ENCODE measurements at regions not wholly inside any gene's neighbourhood (a gene's known extent, or its start where the extent isn't known, plus 50 kb on each side); places are given as distances from the start of the nearest gene placed in this dataset.

GRCh38 chr21:29477941-29478340, 179.2 kb downstream of the BACH1 start:
- H3K27me3 ChIP-seq (replicated peaks; ENCODE audit: insufficient read depth) = no peaks in the 10 kb centered on the region
- H3K9ac ChIP-seq = no peak overlapping the region
- no peak for TF ChIP-seq EZH2phosphoT487 (IDR thresholded peaks at IDR 0.05; ENCODE audit: insufficient read depth, low read depth)
- no peak for TF ChIP-seq EZH2 (IDR thresholded peaks at IDR 0.05; ENCODE audit: insufficient read depth, poor library complexity, severe bottlenecking)
- H3K9me2 ChIP-seq (ENCODE audit: insufficient read depth) = no peaks in the 10 kb centered on the region
- H3K4me1 ChIP-seq (ENCODE audit: insufficient read depth) = peaks cover 34% of the 10 kb centered on the region
- in situ Hi-C loops (cut with MboI) = loop anchor here (25.0 kb wide), 1 partner anchor 359 kb away; no protein-coding TSS in a partner anchor
- H3K27ac ChIP-seq = no peak overlapping the region
- H4K20me1 ChIP-seq (ENCODE audit: insufficient read depth) = no peaks in the 10 kb centered on the region
- peaks cover 30% of the 10 kb centered on the region; the same call in 1 of the 2 replicates for H3F3A ChIP-seq (ENCODE audit: insufficient read depth)
- 0 out of 2 replicates have a peak overlapping the region, but pooled peaks have one; percentile 15 for H2AFZ ChIP-seq
- peak; percentile 77 for DNase-seq
- H3K9me3 ChIP-seq (ENCODE audit: low read depth) = no peaks in the 10 kb centered on the region
- no peak overlapping the region for H3K4me2 ChIP-seq (ENCODE audit: unreplicated experiment)
- H3K79me2 ChIP-seq (ENCODE audit: insufficient read depth) = no peaks in the 10 kb centered on the region
- WGBS, 2 experiments (ENCODE audit: low coverage in 1 of 2, low lambda C conversion rate in 2 of 2, missing lambda C conversion rate in 2 of 2) = 45 to 47% methylated on average over 5 of the region's 5 CpGs
- no peaks in the 10 kb centered on the region for H3K36me3 ChIP-seq (ENCODE audit: low read depth)
- no peak overlapping the region for H3K4me3 ChIP-seq

GRCh38 chr21:29481081-29481480, 182.4 kb downstream of the BACH1 start:
- H3K36me3 ChIP-seq (ENCODE audit: low read depth) = no peaks in the 10 kb centered on the region
- peaks cover 23% of the 10 kb centered on the region; the same call in 1 of the 2 replicates for H3F3A ChIP-seq (ENCODE audit: insufficient read depth)
- H3K9ac ChIP-seq = no peak overlapping the region
- no peaks in the 10 kb centered on the region for H3K9me3 ChIP-seq (ENCODE audit: low read depth)
- in situ Hi-C loops (cut with MboI) = loop anchor here (25.0 kb wide), 1 partner anchor 356 kb away; no protein-coding TSS in a partner anchor
- no peak overlapping the region for H2AFZ ChIP-seq
- no peaks in the 10 kb centered on the region for H4K20me1 ChIP-seq (ENCODE audit: insufficient read depth)
- TF ChIP-seq EZH2phosphoT487 (IDR thresholded peaks at IDR 0.05; ENCODE audit: insufficient read depth, low read depth) (no peak), EZH2 (IDR thresholded peaks at IDR 0.05; ENCODE audit: insufficient read depth, poor library complexity, severe bottlenecking) (no peak)
- DNase-seq = no peak
- no peak overlapping the region for H3K4me3 ChIP-seq
- H3K4me2 ChIP-seq (ENCODE audit: unreplicated experiment) = no peak overlapping the region
- no peak overlapping the region for H3K27ac ChIP-seq
- peaks cover 34% of the 10 kb centered on the region for H3K4me1 ChIP-seq (ENCODE audit: insufficient read depth)
- H3K79me2 ChIP-seq (ENCODE audit: insufficient read depth) = no peaks in the 10 kb centered on the region
- 85 to 91% methylated on average over 5 of the region's 5 CpGs for WGBS, 2 experiments (ENCODE audit: low coverage in 1 of 2, low lambda C conversion rate in 2 of 2, missing lambda C conversion rate in 2 of 2)
- H3K27me3 ChIP-seq (replicated peaks; ENCODE audit: insufficient read depth) = no peaks in the 10 kb centered on the region
- H3K9me2 ChIP-seq (ENCODE audit: insufficient read depth) = no peaks in the 10 kb centered on the region

DNA sequence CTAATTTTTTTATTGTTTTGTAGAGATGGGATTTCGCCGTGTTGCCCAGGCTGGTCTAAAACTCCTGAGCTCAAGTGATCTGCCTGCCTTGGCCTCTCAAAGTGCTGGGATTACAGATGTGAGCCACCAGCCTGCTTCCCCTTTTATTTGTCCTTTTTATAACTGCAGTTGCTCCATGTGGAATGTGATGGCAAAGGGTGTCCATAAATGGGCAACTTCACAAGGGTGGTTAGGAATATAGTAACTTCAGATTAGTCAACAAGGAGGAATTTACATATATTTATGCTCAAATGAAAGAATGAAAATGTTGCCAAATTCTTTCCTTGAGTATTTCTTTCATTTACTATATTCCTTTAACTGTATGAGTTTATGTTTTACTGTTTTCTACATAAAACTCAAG, 182.9 kb downstream of the BACH1 start:
- TF ChIP-seq EZH2 (IDR thresholded peaks at IDR 0.05; ENCODE audit: insufficient read depth, poor library complexity, severe bottlenecking) = no peak
- no peak for TF ChIP-seq EZH2phosphoT487 (IDR thresholded peaks at IDR 0.05; ENCODE audit: insufficient read depth, low read depth)
- peak; percentile 67 for DNase-seq
- peaks cover 20% of the 10 kb centered on the region; the same call in 1 of the 2 replicates for H3F3A ChIP-seq (ENCODE audit: insufficient read depth)
- in situ Hi-C loops (cut with MboI) = loop anchor here (25.0 kb wide), 1 partner anchor 356 kb away; no protein-coding TSS in a partner anchor
- no peak overlapping the region for H3K4me3 ChIP-seq
- WGBS, 2 experiments (ENCODE audit: low coverage in 1 of 2, low lambda C conversion rate in 2 of 2, missing lambda C conversion rate in 2 of 2) = 55 to 77% methylated on average over 2 of the region's 2 CpGs
- peaks cover 33% of the 10 kb centered on the region for H3K4me1 ChIP-seq (ENCODE audit: insufficient read depth)
- H2AFZ ChIP-seq = 0 out of 2 replicates have a peak overlapping the region, but pooled peaks have one; percentile 21
- H3K27me3 ChIP-seq (replicated peaks; ENCODE audit: insufficient read depth) = no peaks in the 10 kb centered on the region
- H3K9me2 ChIP-seq (ENCODE audit: insufficient read depth) = no peaks in the 10 kb centered on the region
- H3K36me3 ChIP-seq (ENCODE audit: low read depth) = no peaks in the 10 kb centered on the region
- H4K20me1 ChIP-seq (ENCODE audit: insufficient read depth) = no peaks in the 10 kb centered on the region
- H3K9me3 ChIP-seq (ENCODE audit: low read depth) = no peaks in the 10 kb centered on the region
- H3K27ac ChIP-seq = no peak overlapping the region
- peak overlapping the region; percentile 20 for H3K4me2 ChIP-seq (ENCODE audit: unreplicated experiment)
- H3K9ac ChIP-seq = no peak overlapping the region
- no peaks in the 10 kb centered on the region for H3K79me2 ChIP-seq (ENCODE audit: insufficient read depth)

GRCh38 chr21:29486306-29486807, 187.6 kb downstream of the BACH1 start:
- H3K27me3 ChIP-seq (replicated peaks; ENCODE audit: insufficient read depth) = no peaks in the 10 kb centered on the region
- no peak overlapping the region for H2AFZ ChIP-seq
- H4K20me1 ChIP-seq (ENCODE audit: insufficient read depth) = no peaks in the 10 kb centered on the region
- peaks cover 10% of the 10 kb centered on the region for H3K4me1 ChIP-seq (ENCODE audit: insufficient read depth)
- H3K79me2 ChIP-seq (ENCODE audit: insufficient read depth) = no peaks in the 10 kb centered on the region
- no peaks in the 10 kb centered on the region for H3K9me2 ChIP-seq (ENCODE audit: insufficient read depth)
- in situ Hi-C loops (cut with MboI) = loop anchor here (25.0 kb wide), 1 partner anchor 351 kb away; no protein-coding TSS in a partner anchor
- H3K9ac ChIP-seq = no peak overlapping the region
- H3K36me3 ChIP-seq (ENCODE audit: low read depth) = no peaks in the 10 kb centered on the region
- TF ChIP-seq EZH2phosphoT487 (IDR thresholded peaks at IDR 0.05; ENCODE audit: insufficient read depth, low read depth) = no peak
- TF ChIP-seq EZH2 (IDR thresholded peaks at IDR 0.05; ENCODE audit: insufficient read depth, poor library complexity, severe bottlenecking) = no peak
- H3K9me3 ChIP-seq (ENCODE audit: low read depth) = no peaks in the 10 kb centered on the region
- no peak overlapping the region for H3K27ac ChIP-seq
- H3F3A ChIP-seq (ENCODE audit: insufficient read depth) = no peaks in the 10 kb centered on the region; the same call in 1 of the 2 replicates
- no peak overlapping the region for H3K4me3 ChIP-seq
- no peak overlapping the region for H3K4me2 ChIP-seq (ENCODE audit: unreplicated experiment)
- DNase-seq = no peak

All from GM23248 (cell line).